ENCODE measurements at regions not wholly inside any gene's neighbourhood (a gene's known extent, or its start where the extent isn't known, plus 50 kb on each side); places are given as distances from the start of the nearest gene placed in this dataset.

DNA sequence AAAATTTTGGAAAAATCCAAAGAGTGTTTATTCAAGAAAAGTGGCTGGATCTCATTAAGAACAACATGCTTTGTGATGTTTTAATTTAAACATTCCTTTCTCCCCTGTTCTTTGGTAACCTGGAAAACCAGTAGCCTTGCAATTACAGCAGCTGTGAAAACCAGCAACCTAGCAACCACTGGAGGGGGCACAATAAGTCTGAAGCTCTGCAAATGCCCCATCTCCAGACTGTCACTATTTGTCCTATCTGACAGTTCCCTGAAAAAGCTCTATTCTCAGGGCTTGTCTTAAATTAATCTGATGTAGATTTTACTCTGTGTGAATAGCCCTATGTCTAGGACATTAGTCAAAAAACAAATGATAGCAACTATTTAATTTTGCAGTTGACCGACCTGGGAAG is 137.6 kb upstream of the THSD7A start:
- TF ChIP-seq, protein P1, sequence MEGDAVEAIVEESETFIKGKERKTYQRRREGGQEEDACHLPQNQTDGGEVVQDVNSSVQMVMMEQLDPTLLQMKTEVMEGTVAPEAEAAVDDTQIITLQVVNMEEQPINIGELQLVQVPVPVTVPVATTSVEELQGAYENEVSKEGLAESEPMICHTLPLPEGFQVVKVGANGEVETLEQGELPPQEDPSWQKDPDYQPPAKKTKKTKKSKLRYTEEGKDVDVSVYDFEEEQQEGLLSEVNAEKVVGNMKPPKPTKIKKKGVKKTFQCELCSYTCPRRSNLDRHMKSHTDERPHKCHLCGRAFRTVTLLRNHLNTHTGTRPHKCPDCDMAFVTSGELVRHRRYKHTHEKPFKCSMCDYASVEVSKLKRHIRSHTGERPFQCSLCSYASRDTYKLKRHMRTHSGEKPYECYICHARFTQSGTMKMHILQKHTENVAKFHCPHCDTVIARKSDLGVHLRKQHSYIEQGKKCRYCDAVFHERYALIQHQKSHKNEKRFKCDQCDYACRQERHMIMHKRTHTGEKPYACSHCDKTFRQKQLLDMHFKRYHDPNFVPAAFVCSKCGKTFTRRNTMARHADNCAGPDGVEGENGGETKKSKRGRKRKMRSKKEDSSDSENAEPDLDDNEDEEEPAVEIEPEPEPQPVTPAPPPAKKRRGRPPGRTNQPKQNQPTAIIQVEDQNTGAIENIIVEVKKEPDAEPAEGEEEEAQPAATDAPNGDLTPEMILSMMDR (IDR thresholded peaks at IDR 0.05), result no peak
- no peak for TF ChIP-seq POLR2A (IDR thresholded peaks at IDR 0.05)
